A549 (cell line): ENCODE measurements at regions not wholly inside any gene's neighbourhood (a gene's known extent, or its start where the extent isn't known, plus 50 kb on each side); places are given as distances from the start of the nearest gene placed in this dataset.

Experiments used
- ATAC-seq, 2 experiments: fragments of 200-7000 bp in 1 of 2; fragments of >200 bp in 1 of 2; cut with Nextera tagmentation in 1 of 2; cut with Tn5 transposase in 1 of 2; 3 replicates each; pipeline versions ENCODE4 v1.8.0 to v1.9.1; 2018 to 2020; ENCODE audit warnings: mild to moderate bottlenecking in 1 of 2, moderate library complexity in 1 of 2
- CTCF ChIA-PET: fragments of 300-600 bp; sonication (Branson Sonifier 250); formaldehyde crosslinking; extraction: SDS; loops from one replicate; lab custom pipeline; 2021; ENCODE audit warnings: antibody characterized with exemption, inconsistent platforms; lab: Yijun Ruan, JAX
- POLR2A ChIA-PET: fragments of 350-600 bp; formaldehyde crosslinking; extraction: SDS; loops from one replicate; lab custom pipeline; 2021; ENCODE audit warnings: antibody characterized with exemption, inconsistent platforms; lab: Yijun Ruan, JAX
- DNase-seq, 2 experiments: peaks; one replicate each; pipeline versions ENCODE4 v3.0.0 to v3.0.0-alpha.2; 2011 to 2016; ENCODE audit warnings: low read depth in 1 of 2, low spot score in 1 of 2
- FAIRE-seq: peaks from 2 replicates; lab custom pipeline; 2011; peaks lifted over from hg19 to GRCh38; lab: Jason Lieb, UNC
- H3K27ac ChIP-seq, 2 experiments: fragments of >200 bp; sonication (Bioruptor Twin); formaldehyde crosslinking; 3 replicates each; pipeline ENCODE4 v1.5.1; 2016 to 2017
- H3K4me1 ChIP-seq: fragments of >200 bp; sonication (Bioruptor Twin); formaldehyde crosslinking; 3 replicates; pipeline ENCODE4 v1.6.1; 2016
- H3K4me2 ChIP-seq: fragments of >200 bp; sonication (Bioruptor Twin); formaldehyde crosslinking; 3 replicates; pipeline ENCODE4 v1.6.1; 2016
- H3K4me3 ChIP-seq: fragments of >200 bp; sonication (Bioruptor Twin); formaldehyde crosslinking; 3 replicates; pipeline ENCODE4 v1.5.1; 2016
- H3K9me3 ChIP-seq: fragments of >200 bp; sonication (Bioruptor Twin); formaldehyde crosslinking; 3 replicates; pipeline ENCODE4 v1.6.1; 2016
- BCL3 ChIP-seq: fragments of >200 bp; sonication (Bioruptor Twin); formaldehyde crosslinking; IDR thresholded peaks from 3 replicates; pipeline ENCODE4 v1.6.1; 2016
- BHLHE40 ChIP-seq: IDR thresholded peaks from 2 replicates; pipeline ENCODE4 v1.6.1; 2012; ENCODE audit warnings: low read depth, low read length, inconsistent platforms
- CHD4 ChIP-seq: fragments of 200-600 bp; sonication (generic); IDR thresholded peaks from 2 replicates; pipeline ENCODE4 v1.6.1; 2016; ENCODE audit warnings: antibody characterized with exemption, mild to moderate bottlenecking, borderline replicate concordance
- CTCF ChIP-seq: fragments of >200 bp; sonication (Bioruptor Twin); formaldehyde crosslinking; IDR thresholded peaks from 3 replicates; pipeline ENCODE4 v1.5.1; 2016
- EHF ChIP-seq: fragments of 250-450 bp; sonication (Bioruptor Pico); IDR thresholded peaks from 2 replicates; pipeline ENCODE4 v1.5.0; 2020; ENCODE audit warnings: mild to moderate bottlenecking
- ELK1 ChIP-seq: fragments of 150-350 bp; IDR thresholded peaks from 2 replicates; pipeline ENCODE4 v1.6.1; 2014; ENCODE audit warnings: low read depth, mild to moderate bottlenecking, low read length
- HES2 ChIP-seq: fragments of >200 bp; sonication (Bioruptor Twin); formaldehyde crosslinking; IDR thresholded peaks from 2 replicates; pipeline ENCODE4 v1.6.1; 2016
- HEYL ChIP-seq: fragments of 250-450 bp; sonication (Bioruptor Pico); IDR thresholded peaks from 2 replicates; pipeline ENCODE4 v1.8.0; 2021; ENCODE audit warnings: mild to moderate bottlenecking, moderate library complexity
- HOXA7 ChIP-seq: fragments of 250-450 bp; sonication (Bioruptor Pico); IDR thresholded peaks from 2 replicates; pipeline ENCODE4 v1.5.0; 2020; ENCODE audit warnings: mild to moderate bottlenecking, moderate library complexity
- HOXB5 ChIP-seq: fragments of 250-450 bp; sonication (Bioruptor Pico); IDR thresholded peaks from 2 replicates; pipeline ENCODE4 v1.5.0; 2020; ENCODE audit warnings: mild to moderate bottlenecking, moderate library complexity
- JUN ChIP-seq, 2 experiments: fragments of >200 bp; sonication (Bioruptor Twin); formaldehyde crosslinking; IDR thresholded peaks; 2 replicates in 1 of 2; 3 replicates in 1 of 2; pipeline ENCODE4 v1.6.1; 2016 to 2017
- JUNB ChIP-seq: fragments of >200 bp; sonication (Bioruptor Twin); formaldehyde crosslinking; IDR thresholded peaks from 2 replicates; pipeline ENCODE4 v1.6.1; 2016
- KDM5A ChIP-seq: fragments of 200-600 bp; sonication (generic); IDR thresholded peaks from 2 replicates; pipeline ENCODE4 v1.6.1; 2016; ENCODE audit warnings: antibody characterized with exemption, mild to moderate bottlenecking
- MAZ ChIP-seq: fragments of 150-350 bp; IDR thresholded peaks from 2 replicates; pipeline ENCODE4 v1.6.1; 2014; ENCODE audit warnings: antibody characterized with exemption, low read depth, low read length, borderline replicate concordance
- MYC ChIP-seq: IDR thresholded peaks from 2 replicates; pipeline ENCODE4 v1.6.1; 2012; ENCODE audit warnings: mild to moderate bottlenecking, inconsistent platforms, low read length, improper control_type of control experiment, borderline replicate concordance
- NPAS2 ChIP-seq: fragments of 250-450 bp; sonication (Bioruptor Pico); IDR thresholded peaks from 2 replicates; pipeline ENCODE4 v1.8.0; 2022; ENCODE audit warnings: mild to moderate bottlenecking, moderate library complexity, borderline replicate concordance
- PBX3 ChIP-seq: IDR thresholded peaks from 2 replicates; pipeline ENCODE4 v1.6.1; 2012
- POLR2A ChIP-seq: IDR thresholded peaks from 2 replicates; pipeline ENCODE4 v1.6.1; 2012; ENCODE audit warnings: mild to moderate bottlenecking, low read length
- RCOR1 ChIP-seq: fragments of 150-350 bp; IDR thresholded peaks from 2 replicates; pipeline ENCODE4 v1.6.1; 2014; ENCODE audit warnings: antibody characterized with exemption, low read length, low read depth
- REST ChIP-seq: fragments of 200-600 bp; sonication (generic); IDR thresholded peaks from 2 replicates; pipeline ENCODE4 v1.6.1; 2016; ENCODE audit warnings: antibody characterized with exemption, mild to moderate bottlenecking, moderate library complexity
- RFX5 ChIP-seq: fragments of 450-650 bp; IDR thresholded peaks from 2 replicates; pipeline ENCODE4 v1.7.1; 2014; ENCODE audit warnings: antibody characterized with exemption, mild to moderate bottlenecking, moderate library complexity
- TP53 ChIP-seq: fragments of 250-450 bp; sonication (Bioruptor Pico); IDR thresholded peaks from 2 replicates; pipeline ENCODE4 v1.5.0; 2021; ENCODE audit warnings: mild to moderate bottlenecking, moderate library complexity
- USF2 ChIP-seq: fragments of 450-650 bp; IDR thresholded peaks from 2 replicates; pipeline ENCODE4 v1.6.1; 2014; ENCODE audit warnings: antibody characterized with exemption
- ZC3H11A ChIP-seq: fragments of 450-650 bp; IDR thresholded peaks from 2 replicates; pipeline ENCODE4 v1.6.1; 2014; ENCODE audit warnings: antibody characterized with exemption, mild to moderate bottlenecking
- ZSCAN20 ChIP-seq: fragments of 250-450 bp; sonication (Bioruptor Pico); IDR thresholded peaks from 2 replicates; pipeline ENCODE4 v1.8.0; 2022; ENCODE audit warnings: mild to moderate bottlenecking, moderate library complexity
- WGBS: methylation state at CpG from one replicate; pipeline ENCODE4 v1.1.6; 2017; ENCODE audit errors: missing lambda C conversion rate; 5-methylcytosine and 5-hydroxymethylcytosine counted together

GRCh38 chr10:63058236-63058635, 74.9 kb upstream of the NRBF2 start:
- Histone ChIP-seq H3K9me3 (no peaks in the 10 kb centered on the region), H3K4me1 (no peaks in the 10 kb centered on the region), H3K4me2 (no peak overlapping the region), H3K27ac (no peak overlapping the region), H3K4me3 (no peak overlapping the region)
- POLR2A ChIA-PET = no interaction called here
- no peak for DNase-seq
- CTCF ChIA-PET = interaction anchor here (0.6 kb wide), 2 partner anchors 298 to 557 kb away, joined by 3 read pairs; no protein-coding TSS in a partner anchor
- no peak for FAIRE-seq
- no peak for ATAC-seq
- TF ChIP-seq CHD4 = no peak
- TF ChIP-seq REST = no peak
- no peak for TF ChIP-seq RFX5
- TF ChIP-seq HES2 = no peak
- no peak for TF ChIP-seq POLR2A
- no peak for TF ChIP-seq PBX3

GRCh38 chr10:63057509-63057908, 75.6 kb upstream of the NRBF2 start:
- TF ChIP-seq JUNB = no peak
- TF ChIP-seq JUN (IDR thresholded peaks at IDR 0.05) = no peak
- TF ChIP-seq BCL3 = no peak
- no peak for TF ChIP-seq HOXB5 (CRISPR knock-in tag)
- TF ChIP-seq HOXA7 (CRISPR knock-in tag) = no peak
- no peak for TF ChIP-seq TP53 (CRISPR knock-in tag)
- no peak for TF ChIP-seq MYC
- no peak for TF ChIP-seq RCOR1
- TF ChIP-seq ZSCAN20 (CRISPR knock-in tag) = no peak
- no peak for TF ChIP-seq CTCF
- no peak for TF ChIP-seq NPAS2 (CRISPR knock-in tag)
- TF ChIP-seq USF2 = no peak
- no peak for TF ChIP-seq ZC3H11A
- no peak for TF ChIP-seq BHLHE40
- no peak for TF ChIP-seq EHF (CRISPR knock-in tag)
- no peak for TF ChIP-seq HEYL (CRISPR knock-in tag)
- no peak for TF ChIP-seq KDM5A
- no peak for TF ChIP-seq MAZ
- no peak for TF ChIP-seq ELK1
- ChIA-PET CTCF (no interaction called here), POLR2A (no interaction called here)
- DNase-seq (no peak), ATAC-seq (no peak), FAIRE-seq (no peak)
- no peak overlapping the region for H3K4me3 ChIP-seq
- H3K4me2 ChIP-seq = no peak overlapping the region
- no peak overlapping the region for H3K27ac ChIP-seq
- H3K4me1 ChIP-seq = no peaks in the 10 kb centered on the region
- H3K9me3 ChIP-seq = no peaks in the 10 kb centered on the region
- 67% methylated on average over 10 of the region's 10 CpGs for WGBS
